HG02840 (cell line): ENCODE measurements at regions not wholly inside any gene's neighbourhood (a gene's known extent, or its start where the extent isn't known, plus 50 kb on each side); places are given as distances from the start of the nearest gene placed in this dataset.

Experiments used
- ATAC-seq: cut with Tn5 transposase; IDR thresholded peaks from one replicate; pipeline ENCODE4 v1.9.1; 2021; ENCODE audit warnings: mild to moderate bottlenecking, moderate library complexity, moderate number of reproducible peaks; ENCODE audit not compliant: unreplicated experiment, low FRiP score

DNA sequence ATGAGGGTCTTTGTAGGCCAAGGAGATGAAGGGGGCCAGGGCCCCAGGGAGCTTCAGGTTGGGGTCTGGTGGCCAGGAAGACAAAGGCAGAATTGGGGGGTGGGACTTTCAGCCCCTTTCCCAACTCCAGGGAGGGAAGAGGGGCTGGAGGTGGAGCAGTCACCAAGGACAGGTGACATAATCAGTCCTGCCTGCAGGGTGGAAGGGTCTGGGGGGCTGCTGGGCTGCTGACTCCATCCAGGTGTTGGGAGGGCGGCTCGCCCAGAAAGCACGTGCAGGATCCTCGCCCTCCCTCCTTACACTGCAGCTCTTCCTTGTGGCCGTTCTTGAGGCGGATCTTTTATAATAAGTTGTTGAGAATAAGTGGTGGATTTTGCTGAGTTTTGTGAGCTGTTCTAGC lies 1491.1 kb downstream of the TBC1D22A start:
- ATAC-seq: no peak

DNA sequence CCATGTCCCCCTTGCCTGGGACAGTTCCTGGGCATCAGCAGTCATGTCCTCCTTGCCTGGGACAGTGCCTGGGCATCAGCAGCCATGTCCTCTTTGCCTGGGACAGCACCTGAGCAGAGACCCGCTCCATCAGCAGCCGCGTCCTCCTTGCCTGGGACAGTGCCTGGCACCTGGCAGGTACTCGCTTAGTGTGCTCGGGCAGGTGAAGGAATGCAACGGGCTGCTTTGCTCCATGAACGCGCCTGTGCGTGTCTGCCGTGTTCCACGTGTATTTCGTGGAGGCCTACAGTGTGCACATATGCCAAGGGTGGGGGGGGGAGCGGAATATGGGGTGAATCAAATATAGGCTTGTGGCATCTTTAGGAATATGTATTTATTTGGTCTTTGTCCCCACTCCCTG lies 1490.7 kb downstream of the TBC1D22A start:
- ATAC-seq: no peak

DNA sequence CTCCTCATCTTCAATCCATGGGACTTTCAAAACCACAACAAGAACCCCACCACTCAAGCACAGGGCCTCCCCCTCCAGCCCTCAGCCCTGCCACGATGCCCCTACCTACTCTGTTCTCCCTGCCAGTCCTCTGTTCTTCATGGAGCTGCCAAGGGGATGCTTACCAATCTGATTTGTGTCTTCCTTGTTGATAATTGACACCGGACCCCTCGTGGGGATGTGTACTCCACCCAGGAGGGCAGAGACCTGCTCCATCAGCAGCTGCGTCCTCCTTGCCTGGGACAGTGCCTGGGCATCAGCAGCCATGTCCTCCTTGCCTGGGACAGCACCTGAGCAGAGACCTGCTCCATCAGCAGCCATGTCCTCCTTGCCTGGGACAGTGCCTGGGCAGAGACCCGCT lies 1489.2 kb downstream of the TBC1D22A start:
- no peak for ATAC-seq

DNA sequence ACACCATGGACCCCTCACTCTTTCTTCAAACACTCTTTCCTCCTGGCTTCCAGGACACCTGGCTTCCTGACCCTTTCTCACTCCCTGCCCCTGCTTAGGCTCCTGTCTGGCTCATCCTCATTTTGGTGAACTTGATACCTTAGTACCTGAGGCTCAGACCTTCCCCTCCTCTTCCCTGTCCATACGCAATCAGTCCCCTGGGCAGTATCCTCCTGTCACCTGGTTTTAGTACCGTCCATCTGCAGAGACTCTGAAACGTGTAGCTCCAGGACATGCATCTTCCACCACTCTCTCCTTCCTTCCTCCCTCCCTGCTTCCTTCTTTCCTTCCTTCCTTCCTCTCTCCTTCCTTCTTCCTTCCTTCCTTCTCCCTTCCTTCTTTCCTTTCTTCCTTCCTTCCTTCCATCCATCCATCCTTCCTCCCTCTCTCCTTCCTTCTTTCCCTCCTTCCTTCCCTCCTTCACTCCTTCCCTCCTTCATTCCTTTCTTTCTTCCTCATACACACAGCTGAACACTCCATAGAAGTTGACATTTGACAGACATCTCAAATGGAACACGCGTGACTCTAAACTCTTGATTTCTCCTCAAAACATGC lies 1488.6 kb downstream of the TBC1D22A start:
- ATAC-seq: no peak

DNA sequence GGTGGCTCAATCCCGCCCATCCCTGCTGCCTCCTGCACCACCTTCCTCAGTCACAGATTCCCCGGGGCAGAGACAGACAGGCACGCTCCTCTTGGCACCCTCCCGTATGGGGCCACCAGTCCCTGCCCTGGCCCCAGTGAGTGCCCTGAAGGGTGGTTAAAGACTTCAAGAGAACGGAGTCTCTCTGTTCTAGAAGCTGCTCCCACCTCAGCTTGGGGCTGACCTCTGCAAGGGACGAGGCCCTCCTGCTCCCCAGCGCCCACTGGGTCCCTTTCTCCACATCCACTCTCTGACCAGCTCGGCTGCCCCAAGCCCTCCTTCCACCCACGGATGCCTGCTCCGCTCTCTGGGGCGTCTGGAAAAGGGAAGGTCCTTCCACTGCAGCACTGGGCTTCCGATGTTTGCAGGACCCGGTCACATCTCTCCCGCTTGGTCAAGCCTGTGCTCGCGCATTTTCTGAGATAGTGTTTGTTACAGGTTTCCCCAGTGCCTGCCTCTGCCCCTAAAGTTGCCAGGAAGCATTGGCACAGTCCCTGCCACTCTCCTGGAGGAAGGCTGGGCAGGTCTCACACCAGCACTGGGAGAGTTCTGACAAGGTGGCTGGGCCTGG lies 1487.9 kb downstream of the TBC1D22A start:
- no peak for ATAC-seq

DNA sequence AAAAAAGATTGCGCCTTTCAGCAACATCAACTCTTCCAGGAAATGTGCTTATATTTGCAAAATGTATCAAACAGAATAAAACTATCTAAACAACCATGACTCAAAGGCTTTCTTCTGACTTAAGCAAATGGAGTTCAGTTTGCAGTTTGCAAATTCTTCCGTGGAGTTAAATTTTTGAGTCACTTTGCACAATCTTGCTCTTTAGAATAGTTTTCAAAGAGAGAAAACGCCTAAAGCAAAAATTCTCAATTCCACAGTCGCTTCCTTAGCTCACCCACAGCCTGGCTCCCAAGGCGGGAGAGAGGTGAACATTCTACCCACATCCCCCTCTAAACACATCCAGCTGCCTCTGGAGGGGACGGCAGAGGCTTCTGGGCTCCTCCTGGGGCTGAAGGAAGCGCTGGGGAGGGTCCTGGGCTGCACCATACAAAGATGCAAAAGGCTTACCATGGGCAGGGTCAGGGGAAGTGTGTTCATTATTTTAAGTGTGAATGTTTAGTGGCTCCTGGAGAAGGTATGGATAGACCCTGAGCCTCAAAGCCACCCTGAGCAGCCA lies 1487.3 kb downstream of the TBC1D22A start:
- ATAC-seq: no peak

DNA sequence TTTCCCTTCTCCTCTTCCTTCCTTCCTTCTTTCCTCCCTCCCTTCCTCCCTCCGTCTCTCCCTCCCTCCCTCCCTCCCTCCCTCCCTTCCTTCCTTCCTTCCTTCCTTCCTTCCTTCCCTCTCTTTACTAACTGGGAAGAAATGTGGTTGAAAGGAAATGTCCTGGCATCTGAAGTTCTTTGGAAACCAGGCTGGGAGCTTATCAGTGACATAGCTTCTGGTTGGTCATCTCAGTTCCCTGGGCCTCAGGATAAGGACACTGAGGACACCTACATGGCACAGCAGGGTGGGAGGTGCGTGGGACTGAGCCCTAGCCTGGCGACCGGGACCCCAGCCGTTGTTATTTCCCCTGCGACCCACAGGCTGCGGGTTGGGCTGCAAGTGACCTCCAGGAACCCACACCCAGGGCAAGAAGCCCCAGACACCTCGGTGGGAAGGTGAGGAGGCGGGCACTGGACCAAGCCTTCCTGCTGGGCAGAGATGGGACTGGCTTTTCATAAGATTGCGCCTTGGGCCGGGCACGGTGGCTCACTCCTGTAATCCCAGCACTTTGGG lies 1486.5 kb downstream of the TBC1D22A start:
- no peak for ATAC-seq

DNA sequence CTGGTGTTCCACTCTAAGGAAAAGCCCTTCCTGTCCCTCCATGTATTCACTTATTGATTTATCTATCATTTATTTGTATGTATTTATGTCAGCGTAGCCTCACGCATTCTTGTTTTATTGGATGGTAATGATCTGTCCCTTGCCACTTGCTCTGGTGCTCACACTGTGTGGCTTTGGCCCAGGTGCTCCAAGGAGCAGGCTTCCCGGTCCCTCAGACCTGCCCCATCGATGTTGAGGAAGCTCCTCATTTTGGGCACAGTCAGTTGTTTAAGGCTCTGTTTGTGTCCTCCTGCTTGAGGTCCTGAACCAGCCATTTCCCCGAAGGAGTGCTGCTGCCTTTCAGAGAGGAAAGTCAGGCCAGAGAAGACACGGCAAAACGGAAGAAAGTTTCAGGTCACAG lies 1485.4 kb downstream of the TBC1D22A start:
- ATAC-seq: no peak

DNA sequence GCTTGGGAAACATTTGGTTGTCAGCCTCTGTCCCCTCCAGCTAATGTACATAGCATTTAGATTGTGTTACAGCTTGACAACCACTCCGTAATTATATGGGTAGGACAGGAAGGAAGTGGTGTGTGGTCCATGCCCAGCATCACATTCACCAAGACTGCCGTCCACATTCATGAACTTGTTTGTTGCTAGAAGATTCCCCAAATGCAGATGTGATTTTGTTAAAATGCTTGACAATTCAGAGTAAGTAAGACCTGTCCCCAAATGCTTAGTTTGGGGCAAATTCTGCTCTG lies 1482.7 kb downstream of the TBC1D22A start:
- no peak for ATAC-seq

DNA sequence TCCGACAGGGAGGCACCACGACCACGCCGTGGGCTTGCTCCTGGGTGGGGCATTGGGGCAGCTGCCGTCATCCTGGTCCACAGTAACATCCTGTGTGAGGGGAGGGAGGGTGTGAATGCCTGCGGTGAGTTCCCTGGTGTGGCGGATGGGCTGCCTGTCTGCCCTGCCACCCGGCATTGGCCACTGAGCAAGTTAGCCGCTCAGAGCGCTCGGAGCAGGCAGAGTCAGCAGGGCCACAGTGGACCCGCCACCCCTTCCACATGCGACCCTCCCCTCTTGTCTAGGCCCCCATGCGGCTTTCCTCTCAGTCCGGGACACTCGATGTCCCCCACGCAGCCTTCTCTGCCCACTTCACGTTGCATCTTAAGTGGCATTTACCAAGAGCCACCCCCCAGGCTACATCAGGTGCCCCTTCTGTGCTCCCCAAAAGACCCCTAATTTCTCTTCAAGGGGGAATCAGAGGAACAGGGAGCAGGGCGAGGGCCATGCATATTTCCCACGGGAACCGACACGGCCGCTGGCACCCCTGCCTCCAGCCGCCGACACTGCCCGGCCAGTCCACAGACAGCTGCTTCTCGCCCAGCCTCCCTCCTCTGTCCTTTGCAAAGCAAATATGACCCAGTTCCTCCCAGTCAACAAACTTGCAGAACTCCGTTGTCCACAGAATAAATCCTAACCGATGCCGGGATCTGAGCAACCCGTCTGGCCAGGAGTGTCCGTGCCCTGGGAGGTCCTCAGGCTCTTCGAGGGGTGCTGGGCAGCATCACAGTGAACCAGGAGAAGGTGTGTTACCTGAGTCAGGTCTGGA lies 1482.1 kb downstream of the TBC1D22A start:
- no peak for ATAC-seq

DNA sequence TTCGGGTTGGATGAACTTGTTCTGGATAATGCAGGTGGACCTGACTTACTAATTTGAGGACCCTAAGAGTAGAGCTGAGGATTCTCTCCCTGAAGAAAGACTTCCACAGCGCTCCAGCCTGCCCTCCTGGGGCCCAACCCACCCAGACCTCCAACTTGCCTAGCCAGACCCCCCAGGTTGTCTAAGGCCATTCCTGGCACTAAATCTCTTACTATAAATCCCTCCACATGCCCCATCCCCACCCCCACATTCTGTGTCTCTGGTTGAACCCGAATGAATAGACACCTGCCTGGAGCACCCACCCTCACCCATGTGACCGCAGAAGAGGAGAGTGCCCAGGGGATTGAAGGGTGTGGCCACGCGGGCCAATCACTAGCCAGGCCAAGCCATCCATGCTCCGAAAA lies 1480.0 kb downstream of the TBC1D22A start:
- no peak for ATAC-seq

DNA sequence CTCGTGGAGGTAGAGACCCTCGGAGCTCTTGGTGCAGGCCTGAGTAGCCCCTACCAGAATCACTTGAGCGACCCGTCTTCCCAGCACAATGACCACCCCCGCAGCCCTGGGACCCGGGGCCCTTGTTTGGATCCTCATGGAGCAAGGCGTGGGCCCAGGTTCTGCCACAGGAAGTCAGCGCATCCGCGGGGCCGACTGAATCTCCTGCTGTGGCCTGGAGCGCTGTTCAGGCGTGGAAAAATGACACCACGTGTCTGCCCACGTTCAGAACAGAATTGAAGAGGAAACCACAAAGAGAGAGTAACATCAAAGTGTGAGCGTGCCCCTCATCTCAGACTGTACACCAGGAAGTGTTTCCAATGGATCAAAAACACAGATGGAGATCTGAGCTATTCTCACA lies 1479.2 kb downstream of the TBC1D22A start:
- ATAC-seq: no peak

DNA sequence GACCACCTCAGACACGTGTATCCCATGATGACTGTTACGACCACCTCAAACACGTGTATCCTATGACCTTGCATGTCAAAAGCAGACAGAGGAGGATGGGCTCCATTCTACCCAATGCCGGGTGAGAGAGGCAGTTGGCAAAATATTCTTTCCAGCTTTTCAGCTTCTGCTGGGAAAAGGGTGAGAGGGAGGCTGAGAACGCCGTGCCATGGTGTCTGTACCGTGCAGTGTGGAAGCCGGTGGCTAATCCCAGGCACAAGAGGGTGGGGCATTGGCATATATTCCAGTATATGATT lies 1478.4 kb downstream of the TBC1D22A start:
- no peak for ATAC-seq

DNA sequence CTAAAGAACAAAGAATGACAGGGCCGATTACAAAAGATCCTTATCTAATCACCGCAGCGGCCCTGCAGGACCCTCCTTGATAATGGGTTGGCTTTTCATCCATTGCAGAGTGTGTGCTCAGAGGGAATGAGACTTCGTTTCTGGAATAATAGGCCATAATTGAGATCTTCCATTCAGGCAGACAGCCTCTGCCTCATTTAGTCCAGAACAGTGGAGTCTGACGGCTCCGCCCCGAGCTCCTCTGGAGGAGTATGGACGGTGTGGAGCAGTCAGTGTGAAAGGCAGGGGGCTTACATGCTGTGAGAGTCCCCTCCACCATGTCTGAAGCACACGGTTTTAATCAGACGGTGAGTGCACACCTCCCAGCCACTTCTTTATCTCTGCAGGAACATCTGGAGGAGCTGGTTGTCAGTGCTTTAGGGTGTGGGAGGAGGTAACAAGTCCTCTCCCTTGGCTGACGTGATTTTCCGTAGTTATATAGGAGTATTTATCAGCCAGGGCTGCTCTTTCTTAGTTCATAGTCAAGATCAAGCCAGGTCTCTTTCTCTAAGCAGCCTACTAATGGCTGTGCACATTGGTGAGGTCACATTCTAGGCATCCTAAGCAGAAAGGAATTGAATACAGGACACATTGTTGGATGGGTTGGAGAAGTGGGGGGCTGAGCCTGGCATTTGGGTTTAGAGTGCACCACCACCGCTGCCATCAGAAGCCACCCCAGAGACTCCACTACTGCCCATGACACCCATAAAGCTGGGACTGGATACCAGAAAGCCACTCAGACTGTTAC lies 1477.9 kb downstream of the TBC1D22A start:
- no peak for ATAC-seq

DNA sequence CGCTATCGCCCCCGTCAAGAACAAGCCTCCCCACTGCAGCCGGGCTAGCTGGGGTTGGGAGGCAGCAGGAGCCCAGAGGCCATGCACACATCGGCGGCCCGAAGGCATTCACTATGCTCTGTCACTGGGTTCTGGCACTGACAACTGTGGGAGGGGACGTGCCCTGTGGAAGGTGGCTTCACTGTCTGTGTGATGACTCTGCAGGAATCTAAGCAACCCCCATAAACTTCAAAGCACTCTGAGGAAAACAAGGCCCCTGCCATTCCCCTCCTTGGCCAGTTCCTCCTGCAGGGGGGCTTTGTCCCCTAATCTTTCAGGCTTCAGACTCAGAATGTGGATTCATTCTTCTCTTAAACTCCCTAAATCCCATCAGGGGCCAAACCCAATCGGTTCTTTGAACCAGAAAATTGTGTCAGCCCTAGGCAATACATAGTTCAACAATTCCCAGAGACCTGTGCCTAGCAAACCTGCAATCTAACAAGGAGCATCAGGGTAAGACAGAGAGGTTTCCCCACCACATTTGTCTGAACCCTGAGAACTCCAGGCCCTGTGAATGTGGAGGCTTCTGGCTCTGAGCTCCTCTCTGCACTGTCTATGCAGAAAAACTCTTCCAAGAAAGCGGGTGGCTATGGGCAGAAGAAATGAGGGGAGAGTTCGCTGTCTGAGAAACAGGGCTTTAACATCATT lies 1477.2 kb downstream of the TBC1D22A start:
- ATAC-seq: no peak

DNA sequence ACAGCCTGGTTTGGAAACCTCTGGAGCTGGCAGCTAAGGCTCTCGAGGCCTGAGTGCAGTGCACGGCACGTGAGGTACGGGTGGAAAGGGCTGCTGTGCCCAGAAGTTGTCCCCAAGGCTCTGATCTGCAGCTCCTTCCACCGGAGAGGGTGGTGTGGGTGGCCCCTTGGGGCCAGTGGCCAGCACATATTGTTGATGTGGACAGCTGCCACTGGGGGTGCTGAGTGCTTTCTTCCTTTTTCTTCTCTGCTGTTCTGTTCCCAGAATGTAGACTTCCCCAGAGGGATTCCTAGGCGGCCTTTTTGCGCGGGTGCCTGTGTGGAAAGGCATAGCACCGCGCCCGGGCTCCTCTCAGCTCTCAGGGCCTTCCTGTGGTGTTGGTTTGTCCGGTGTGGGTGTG lies 1476.5 kb downstream of the TBC1D22A start:
- no peak for ATAC-seq

DNA sequence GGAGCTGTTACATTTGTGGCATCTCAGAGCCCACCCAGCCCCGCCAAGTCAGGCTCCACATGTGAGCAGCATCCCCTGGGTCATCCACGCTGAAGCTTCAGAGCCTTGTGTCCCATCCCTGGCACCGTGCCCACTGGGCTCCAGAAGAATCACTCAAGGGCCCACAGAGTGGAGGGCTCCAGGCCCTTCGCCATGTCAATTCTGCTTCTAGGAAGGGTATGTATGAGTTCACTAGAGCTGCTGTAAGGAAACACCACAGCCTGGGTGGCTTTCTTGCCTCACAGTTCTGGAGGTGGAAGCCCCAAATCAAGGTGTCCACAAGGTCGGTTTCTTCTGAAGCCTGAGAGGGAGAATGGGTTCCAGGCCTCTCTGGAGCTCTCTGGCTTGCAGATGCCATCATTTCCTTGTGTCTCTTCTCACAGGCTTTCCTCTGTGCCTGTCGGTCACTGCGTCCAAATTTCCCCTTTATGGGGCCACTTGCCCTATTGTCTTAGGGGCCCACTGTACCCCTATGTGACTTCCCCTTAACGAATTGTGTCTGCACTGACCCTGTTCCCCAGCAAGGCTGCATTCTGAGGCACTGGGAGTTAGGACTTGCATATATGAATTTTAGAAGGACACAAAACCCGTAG lies 1476.0 kb downstream of the TBC1D22A start:
- no peak for ATAC-seq

DNA sequence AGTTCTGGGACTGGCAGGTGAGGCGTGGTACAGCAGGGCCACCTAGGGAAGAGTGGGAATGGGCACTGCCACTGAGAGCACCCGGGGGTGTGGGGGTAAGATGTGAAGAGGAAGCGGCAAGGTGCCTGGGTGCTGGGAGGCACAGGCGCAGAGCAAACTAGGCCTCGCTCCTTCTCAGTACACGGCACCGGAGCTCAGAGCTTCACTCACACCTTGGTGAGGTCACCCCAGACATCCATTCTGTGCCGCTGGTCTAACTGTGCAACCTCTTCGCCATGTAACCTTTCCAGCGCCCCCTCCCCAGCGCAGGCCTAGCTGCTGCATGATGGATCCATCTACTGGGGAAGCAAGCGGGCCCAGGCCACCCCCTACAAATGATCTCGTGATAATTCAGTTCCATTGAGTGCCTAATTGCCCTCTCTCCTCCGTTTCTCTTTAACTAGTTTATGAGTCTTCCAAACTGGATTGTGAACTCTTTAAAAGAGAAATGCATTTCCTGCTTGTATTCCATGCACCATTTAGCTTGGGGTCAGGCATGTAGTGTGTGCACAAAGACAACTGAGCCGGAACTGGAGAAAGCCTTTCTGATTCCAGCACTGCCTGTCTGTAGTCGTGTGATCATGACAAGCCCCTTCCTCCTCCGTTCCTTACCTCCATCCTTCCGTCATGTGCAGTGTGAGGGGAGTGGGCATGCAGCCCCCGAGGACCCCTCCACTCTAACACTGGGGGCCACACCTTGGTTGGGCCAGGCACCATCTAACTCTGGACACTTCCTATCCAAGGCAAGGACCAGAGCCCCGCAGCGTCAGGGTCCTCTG lies 1475.2 kb downstream of the TBC1D22A start:
- ATAC-seq: no peak

DNA sequence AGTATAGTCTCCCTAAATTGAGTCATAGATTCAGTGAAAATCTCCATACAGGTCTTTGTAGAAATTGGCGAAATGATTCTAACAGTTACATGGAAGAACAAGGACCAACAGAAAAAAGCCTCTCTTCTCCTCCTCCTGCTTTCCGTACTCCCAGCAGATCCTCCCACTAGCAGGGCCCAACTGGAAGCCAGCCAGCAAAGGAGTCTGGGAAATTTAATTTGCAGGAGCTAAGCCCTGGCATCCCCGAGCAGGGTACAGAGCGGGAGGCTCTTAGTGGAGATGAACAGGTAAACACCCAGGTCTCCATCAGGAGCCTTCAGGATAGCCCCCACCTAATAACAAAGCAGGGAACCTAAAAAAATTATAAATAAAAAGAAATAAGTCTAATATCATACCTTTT lies 1473.8 kb downstream of the TBC1D22A start:
- no peak for ATAC-seq
